HL-60 (cell line): ENCODE measurements at regions not wholly inside any gene's neighbourhood (a gene's known extent, or its start where the extent isn't known, plus 50 kb on each side); places are given as distances from the start of the nearest gene placed in this dataset.

Experiments used
- DNase-seq, 2 experiments: peaks; one replicate each; pipeline ENCODE4 v3.0.0-alpha.2; 2010 to 2020; ENCODE audit warnings: low read depth in 1 of 2, low spot score in 1 of 2
- H3K27ac ChIP-seq: fragments of 250-450 bp; sonication (Bioruptor Pico); replicated peaks from 2 replicates; pipeline ENCODE4 v1.5.1; 2020; ENCODE audit warnings: mild to moderate bottlenecking, moderate library complexity
- H3K27me3 ChIP-seq: fragments of 250-450 bp; sonication (Bioruptor Pico); 2 replicates; pipeline ENCODE4 v1.5.1; 2021; ENCODE audit warnings: mild to moderate bottlenecking, moderate library complexity; ENCODE audit not compliant: insufficient read depth, poor library complexity, severe bottlenecking
- H3K4me3 ChIP-seq: replicated peaks from 2 replicates; pipeline ENCODE4 v1.5.1; 2011; ENCODE audit warnings: mild to moderate bottlenecking, control low read depth, low read length; ENCODE audit not compliant: insufficient read depth
- CTCF ChIP-seq: IDR thresholded peaks from one replicate; pipeline ENCODE4 v1.5.1; 2011; ENCODE audit warnings: low read length, control low read depth, inconsistent platforms; ENCODE audit not compliant: insufficient read depth
- GABPA ChIP-seq: IDR thresholded peaks from 2 replicates; pipeline ENCODE4 v1.6.1; 2012; ENCODE audit warnings: low read depth
- POLR2AphosphoS5 ChIP-seq: IDR thresholded peaks from 2 replicates; pipeline ENCODE4 v1.6.1; 2012; ENCODE audit warnings: low read depth
- REST ChIP-seq: IDR thresholded peaks from 2 replicates; pipeline ENCODE4 v1.6.1; 2012; ENCODE audit warnings: low read depth; ENCODE audit not compliant: insufficient replicate concordance
- SPI1 ChIP-seq: IDR thresholded peaks from 2 replicates; pipeline ENCODE4 v1.6.1; 2012; ENCODE audit warnings: low read depth, mild to moderate bottlenecking, borderline replicate concordance

GRCh38 chr11:27968461-27968860 lies 139.5 kb downstream of the KIF18A start:
- DNase-seq = no peak
- Histone ChIP-seq H3K4me3 (no peak overlapping the region), H3K27me3 (no peaks in the 10 kb centered on the region), H3K27ac (no peak overlapping the region)
- TF ChIP-seq CTCF = no peak
- no peak for TF ChIP-seq GABPA
- TF ChIP-seq POLR2AphosphoS5 = no peak
- no peak for TF ChIP-seq SPI1
- no peak for TF ChIP-seq REST

GRCh38 chr11:27965559-27965958 lies 142.4 kb downstream of the KIF18A start:
- H3K27me3 ChIP-seq = no peaks in the 10 kb centered on the region
- DNase-seq = no peak
- no peak overlapping the region for H3K4me3 ChIP-seq
- TF ChIP-seq GABPA = no peak
- TF ChIP-seq CTCF = no peak
- no peak for TF ChIP-seq POLR2AphosphoS5
- TF ChIP-seq SPI1 = no peak
- TF ChIP-seq REST = no peak
- H3K27ac ChIP-seq = no peak overlapping the region

- DNase-seq = no peak
- TF ChIP-seq GABPA = no peak
- no peak for TF ChIP-seq POLR2AphosphoS5
- TF ChIP-seq REST = no peak
- no peak for TF ChIP-seq CTCF
- no peak for TF ChIP-seq SPI1
- H3K27me3 ChIP-seq = no peaks in the 10 kb centered on the region
Measured at GRCh38 chr11:27963370-27963769, 144.6 kb downstream of the KIF18A start.

More at GRCh38 chr11:27963370-27963769, 144.6 kb downstream of the KIF18A start:
- H3K4me3 ChIP-seq = no peak overlapping the region
- H3K27ac ChIP-seq = no peak overlapping the region
